ENCODE measurements at regions not wholly inside any gene's neighbourhood (a gene's known extent, or its start where the extent isn't known, plus 50 kb on each side); places are given as distances from the start of the nearest gene placed in this dataset.

- BruUV-seq (replicated peaks): no TSS peak
- Histone ChIP-seq H3K9me3 (ENCODE audit: control insufficient read depth in 1 of 2, insufficient read depth in 1 of 2, low read depth in 1 of 2, low read length in 2 of 2) (no peaks in the 10 kb centered on the region), H3K4me1 (ENCODE audit: control insufficient read depth in 1 of 2, insufficient read depth in 2 of 2, low read length in 2 of 2) (no peaks in the 10 kb centered on the region), H3K79me2 (ENCODE audit: insufficient read depth, low read length) (no peaks in the 10 kb centered on the region), H3K36me3 (ENCODE audit: control insufficient read depth in 1 of 2, insufficient read depth in 2 of 2, low read length in 2 of 2) (no peaks in the 10 kb centered on the region), H4K20me1 (ENCODE audit: insufficient read depth) (no peaks in the 10 kb centered on the region), H3K4me2 (ENCODE audit: low read length) (no peak overlapping the region), H3K27me3 (ENCODE audit: insufficient read depth, low read length) (no peaks in the 10 kb centered on the region), H3K4me3 (replicated peaks in 1 of 2; ENCODE audit: low read depth in 1 of 2, low read length in 2 of 2) (no peak overlapping the region), H2AFZ (ENCODE audit: low read depth, low read length, poor library complexity, severe bottlenecking) (no peak overlapping the region), H3K9ac (ENCODE audit: low read length) (no peak overlapping the region), H3K9me2 (ENCODE audit: insufficient read depth) (no peaks in the 10 kb centered on the region), H3K27ac (ENCODE audit: low read depth, low read length) (no peak overlapping the region)
- no peak for ATAC-seq
- RAD21 ChIA-PET (ENCODE audit: low non-redundant PET in 1 of 2, low total read pairs in 2 of 2, uncharacterized antibody in 2 of 2, unreplicated experiment in 2 of 2): no interaction called here
- no peak for TF ChIP-seq CEBPB (IDR thresholded peaks at IDR 0.05; ENCODE audit: low read depth)
- TF ChIP-seq EGR1 (IDR thresholded peaks at IDR 0.05; ENCODE audit: low read depth): no peak
- no peak for TF ChIP-seq CTCF (IDR thresholded peaks at IDR 0.05 in 2 of 3, conservative IDR thresholded peaks at IDR 0.05 in 1 of 3; ENCODE audit: borderline replicate concordance in 1 of 3, insufficient read depth in 1 of 3, low read depth in 2 of 3, low read length in 2 of 3)
- TF ChIP-seq ZNF274 (IDR thresholded peaks at IDR 0.05; ENCODE audit: low read depth, low read length): no peak
- POLR2A ChIA-PET: no interaction called here
- DNase-seq (ENCODE audit: low read depth, low spot score): no peak
- CTCF ChIA-PET: no interaction called here
- intact Hi-C loops (cut with micrococcal nuclease): no loop called here
These were observed 341.5 kb upstream of the TMEFF2 start for GRCh38 chr2:192535956-192536921.

- CTCF ChIA-PET: no interaction called here
- TF ChIP-seq ZNF274 (IDR thresholded peaks at IDR 0.05; ENCODE audit: low read depth, low read length): no peak
- TF ChIP-seq ZFX (IDR thresholded peaks at IDR 0.05): no peak
- no peak for TF ChIP-seq YY1 (IDR thresholded peaks at IDR 0.05; ENCODE audit: extremely low read depth, insufficient replicate concordance, low read depth, low read length)
- no peak for TF ChIP-seq SP1 (IDR thresholded peaks at IDR 0.05; ENCODE audit: low read depth)
- no peak for TF ChIP-seq ATF3 (IDR thresholded peaks at IDR 0.05)
- TF ChIP-seq FOSL1 (IDR thresholded peaks at IDR 0.05; ENCODE audit: low read depth): no peak
- TF ChIP-seq SIN3A (IDR thresholded peaks at IDR 0.05; ENCODE audit: low read depth): no peak
- no peak for TF ChIP-seq POLR2A (IDR thresholded peaks at IDR 0.05; ENCODE audit: borderline replicate concordance, extremely low read depth, insufficient read depth, insufficient read length)
- TF ChIP-seq SRF (IDR thresholded peaks at IDR 0.05; ENCODE audit: low read depth): no peak
- no peak for TF ChIP-seq RAD21 (IDR thresholded peaks at IDR 0.05; ENCODE audit: low read depth)
- TF ChIP-seq CEBPB (IDR thresholded peaks at IDR 0.05; ENCODE audit: low read depth): no peak
- no peak for TF ChIP-seq EZH2phosphoT487 (IDR thresholded peaks at IDR 0.05; ENCODE audit: borderline replicate concordance)
- TF ChIP-seq EZH2 (IDR thresholded peaks at IDR 0.05): no peak
- no peak for TF ChIP-seq CBX3 (IDR thresholded peaks at IDR 0.05; ENCODE audit: low read depth)
- no peak for TF ChIP-seq TCF7L2 (IDR thresholded peaks at IDR 0.05; ENCODE audit: borderline replicate concordance, extremely low read depth, insufficient read depth, insufficient read length)
- TF ChIP-seq EGR1 (IDR thresholded peaks at IDR 0.05; ENCODE audit: low read depth): no peak
These were observed 339.3 kb upstream of the TMEFF2 start for GRCh38 chr2:192534072-192534471.

More at GRCh38 chr2:192534072-192534471, 339.3 kb upstream of the TMEFF2 start:
- Histone ChIP-seq H3K36me3 (ENCODE audit: control insufficient read depth in 1 of 2, insufficient read depth in 2 of 2, low read length in 2 of 2) (no peaks in the 10 kb centered on the region), H4K20me1 (ENCODE audit: insufficient read depth) (no peaks in the 10 kb centered on the region), H3K27me3 (ENCODE audit: insufficient read depth, low read length) (no peaks in the 10 kb centered on the region), H2AFZ (ENCODE audit: low read depth, low read length, poor library complexity, severe bottlenecking) (no peak overlapping the region), H3K9me2 (ENCODE audit: insufficient read depth) (no peaks in the 10 kb centered on the region), H3K4me1 (ENCODE audit: control insufficient read depth in 1 of 2, insufficient read depth in 2 of 2, low read length in 2 of 2) (no peaks in the 10 kb centered on the region), H3K79me2 (ENCODE audit: insufficient read depth, low read length) (no peaks in the 10 kb centered on the region), H3K4me2 (ENCODE audit: low read length) (no peak overlapping the region), H3K4me3 (replicated peaks in 1 of 2; ENCODE audit: low read depth in 1 of 2, low read length in 2 of 2) (no peak overlapping the region), H3K27ac (ENCODE audit: low read depth, low read length) (no peak overlapping the region), H3K9ac (ENCODE audit: low read length) (no peak overlapping the region), H3K9me3 (ENCODE audit: control insufficient read depth in 1 of 2, insufficient read depth in 1 of 2, low read depth in 1 of 2, low read length in 2 of 2) (no peaks in the 10 kb centered on the region)
- POLR2A ChIA-PET: no interaction called here
- RAD21 ChIA-PET (ENCODE audit: low non-redundant PET in 1 of 2, low total read pairs in 2 of 2, uncharacterized antibody in 2 of 2, unreplicated experiment in 2 of 2): no interaction called here
- DNase-seq (ENCODE audit: low read depth, low spot score): no peak
- no TSS peak for BruUV-seq (replicated peaks)
- intact Hi-C loops (cut with micrococcal nuclease): no loop called here
- ATAC-seq: no peak

Data from HCT116 (cell line).